ENCODE measurements at regions not wholly inside any gene's neighbourhood (a gene's known extent, or its start where the extent isn't known, plus 50 kb on each side); places are given as distances from the start of the nearest gene placed in this dataset.
A peak's percentile ranks its signal among the peaks of the same experiment; 100 is the strongest.

- Histone ChIP-seq H3K4me1 (ENCODE audit: low read depth) (no peaks in the 10 kb centered on the region), H3K36me3 (ENCODE audit: low read depth) (no peaks in the 10 kb centered on the region), H3K9me3 (no peaks in the 10 kb centered on the region), H3K4me3 (no peak overlapping the region)
- ATAC-seq (no peak), DNase-seq (peak in 2 of 3 donors; percentile 80 to 84)
- intact Hi-C loops (cut with DNase I, micrococcal nuclease) = no loop called here
- no peak for TF ChIP-seq CTCF (IDR thresholded peaks at IDR 0.05)
Measured at GRCh38 chrY:19075471-19076253, 302.1 kb upstream of the HSFY2 start.

GRCh38 chrY:19067435-19067834 is 293.9 kb upstream of the HSFY2 start:
- intact Hi-C loops (cut with DNase I, micrococcal nuclease) = no loop called here
- Histone ChIP-seq H3K9me3 (no peaks in the 10 kb centered on the region), H3K4me3 (no peak overlapping the region), H3K4me1 (ENCODE audit: low read depth) (peaks cover 2% of the 10 kb centered on the region), H3K36me3 (ENCODE audit: low read depth) (no peaks in the 10 kb centered on the region)
- ATAC-seq (no peak), DNase-seq (no peak)
- no peak for TF ChIP-seq CTCF (IDR thresholded peaks at IDR 0.05)

- Histone ChIP-seq H3K36me3 (ENCODE audit: low read depth) (no peaks in the 10 kb centered on the region), H3K9me3 (no peaks in the 10 kb centered on the region), H3K4me1 (ENCODE audit: low read depth) (peaks cover 2% of the 10 kb centered on the region), H3K4me3 (no peak overlapping the region)
- ATAC-seq = no peak
- intact Hi-C loops (cut with DNase I, micrococcal nuclease) = no loop called here
- TF ChIP-seq CTCF (IDR thresholded peaks at IDR 0.05) = no peak
- DNase-seq = peak in 1 of 3 donors; percentile 28
Measured at GRCh38 chrY:19066447-19067190, 293.1 kb upstream of the HSFY2 start.

GRCh38 chrY:19065119-19065518 is 291.6 kb upstream of the HSFY2 start:
- no peak overlapping the region for H3K4me3 ChIP-seq
- H3K9me3 ChIP-seq = no peaks in the 10 kb centered on the region
- H3K4me1 ChIP-seq (ENCODE audit: low read depth) = peaks cover 2% of the 10 kb centered on the region
- no peaks in the 10 kb centered on the region for H3K36me3 ChIP-seq (ENCODE audit: low read depth)
- TF ChIP-seq CTCF (IDR thresholded peaks at IDR 0.05) = no peak
- DNase-seq = no peak
- intact Hi-C loops (cut with DNase I, micrococcal nuclease) = no loop called here
- no peak for ATAC-seq

- H3K4me1 ChIP-seq (ENCODE audit: low read depth) = no peaks in the 10 kb centered on the region
- intact Hi-C loops (cut with DNase I, micrococcal nuclease) = no loop called here
- no peaks in the 10 kb centered on the region for H3K9me3 ChIP-seq
- TF ChIP-seq CTCF (IDR thresholded peaks at IDR 0.05) = no peak
- ATAC-seq (no peak), DNase-seq (no peak)
- H3K36me3 ChIP-seq (ENCODE audit: low read depth) = no peaks in the 10 kb centered on the region
- H3K4me3 ChIP-seq = no peak overlapping the region
Measured at GRCh38 chrY:19059733-19060132, 286.2 kb upstream of the HSFY2 start.

Data from mucosa of descending colon (tissue), 3 donors.